22Rv1 (cell line): ENCODE measurements at regions not wholly inside any gene's neighbourhood (a gene's known extent, or its start where the extent isn't known, plus 50 kb on each side); places are given as distances from the start of the nearest gene placed in this dataset.

ENCODE experiments used
- CTCF ChIP-seq: fragments of 450-650 bp; IDR thresholded peaks from 2 replicates; pipeline ENCODE4 v1.5.1; 2017; ENCODE audit warnings: mild to moderate bottlenecking
- ZFX ChIP-seq: fragments of 450-650 bp; IDR thresholded peaks from 2 replicates; pipeline ENCODE4 v1.6.1; 2017; ENCODE audit warnings: antibody characterized with exemption, borderline replicate concordance

GRCh38 chr3:17935222-17935621 is 192.8 kb upstream of the TBC1D5 start:
- no peak for TF ChIP-seq CTCF
- TF ChIP-seq ZFX = no peak
